Type B pancreatic cell (in vitro differentiated cells): ENCODE measurements at regions not wholly inside any gene's neighbourhood (a gene's known extent, or its start where the extent isn't known, plus 50 kb on each side); places are given as distances from the start of the nearest gene placed in this dataset.

Source experiments
- DNase-seq: peaks from one replicate; pipeline ENCODE4 v3.0.0; 2021; ENCODE audit warnings: mixed read lengths; ENCODE audit not compliant: unreplicated experiment; ENCODE audit errors: extremely low spot score
- H3K27ac Mint-ChIP-seq: 2 replicates; pipeline ENCODE4 v1.8.0; 2021; ENCODE audit warnings: mild to moderate bottlenecking, mixed read lengths
- H3K27me3 Mint-ChIP-seq: 2 replicates; pipeline ENCODE4 v1.8.0; 2021; ENCODE audit warnings: mixed read lengths
- H3K36me3 Mint-ChIP-seq: 2 replicates; pipeline ENCODE4 v1.8.0; 2021; ENCODE audit warnings: mixed read lengths
- H3K4me1 Mint-ChIP-seq: one replicate; pipeline ENCODE4 v1.8.0; 2021; ENCODE audit warnings: mixed read lengths; ENCODE audit not compliant: unreplicated experiment
- H3K4me3 Mint-ChIP-seq: 2 replicates; pipeline ENCODE4 v1.8.0; 2021; ENCODE audit warnings: mild to moderate bottlenecking, mixed read lengths
- H3K9me3 Mint-ChIP-seq: 2 replicates; pipeline ENCODE4 v1.8.0; 2021; ENCODE audit warnings: mixed read lengths
- TF ChIP-seq, protein P1 (sequence below): fragments of 200-600 bp; sonication (generic); conservative IDR thresholded peaks from 2 replicates; pipeline ENCODE4 v1.5.0; 2021; ENCODE audit warnings: antibody characterized with exemption, mild to moderate bottlenecking

GRCh38 chr20:54706581-54706980, 231.2 kb downstream of the DOK5 start:
- Mint-ChIP-seq H3K27ac (no peak overlapping the region), H3K4me1 (peaks cover 11% of the 10 kb centered on the region), H3K36me3 (no peaks in the 10 kb centered on the region), H3K9me3 (no peaks in the 10 kb centered on the region), H3K27me3 (peaks cover 13% of the 10 kb centered on the region), H3K4me3 (no peak overlapping the region)
- no peak for DNase-seq
- TF ChIP-seq, protein P1, sequence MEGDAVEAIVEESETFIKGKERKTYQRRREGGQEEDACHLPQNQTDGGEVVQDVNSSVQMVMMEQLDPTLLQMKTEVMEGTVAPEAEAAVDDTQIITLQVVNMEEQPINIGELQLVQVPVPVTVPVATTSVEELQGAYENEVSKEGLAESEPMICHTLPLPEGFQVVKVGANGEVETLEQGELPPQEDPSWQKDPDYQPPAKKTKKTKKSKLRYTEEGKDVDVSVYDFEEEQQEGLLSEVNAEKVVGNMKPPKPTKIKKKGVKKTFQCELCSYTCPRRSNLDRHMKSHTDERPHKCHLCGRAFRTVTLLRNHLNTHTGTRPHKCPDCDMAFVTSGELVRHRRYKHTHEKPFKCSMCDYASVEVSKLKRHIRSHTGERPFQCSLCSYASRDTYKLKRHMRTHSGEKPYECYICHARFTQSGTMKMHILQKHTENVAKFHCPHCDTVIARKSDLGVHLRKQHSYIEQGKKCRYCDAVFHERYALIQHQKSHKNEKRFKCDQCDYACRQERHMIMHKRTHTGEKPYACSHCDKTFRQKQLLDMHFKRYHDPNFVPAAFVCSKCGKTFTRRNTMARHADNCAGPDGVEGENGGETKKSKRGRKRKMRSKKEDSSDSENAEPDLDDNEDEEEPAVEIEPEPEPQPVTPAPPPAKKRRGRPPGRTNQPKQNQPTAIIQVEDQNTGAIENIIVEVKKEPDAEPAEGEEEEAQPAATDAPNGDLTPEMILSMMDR = no peak

DNA sequence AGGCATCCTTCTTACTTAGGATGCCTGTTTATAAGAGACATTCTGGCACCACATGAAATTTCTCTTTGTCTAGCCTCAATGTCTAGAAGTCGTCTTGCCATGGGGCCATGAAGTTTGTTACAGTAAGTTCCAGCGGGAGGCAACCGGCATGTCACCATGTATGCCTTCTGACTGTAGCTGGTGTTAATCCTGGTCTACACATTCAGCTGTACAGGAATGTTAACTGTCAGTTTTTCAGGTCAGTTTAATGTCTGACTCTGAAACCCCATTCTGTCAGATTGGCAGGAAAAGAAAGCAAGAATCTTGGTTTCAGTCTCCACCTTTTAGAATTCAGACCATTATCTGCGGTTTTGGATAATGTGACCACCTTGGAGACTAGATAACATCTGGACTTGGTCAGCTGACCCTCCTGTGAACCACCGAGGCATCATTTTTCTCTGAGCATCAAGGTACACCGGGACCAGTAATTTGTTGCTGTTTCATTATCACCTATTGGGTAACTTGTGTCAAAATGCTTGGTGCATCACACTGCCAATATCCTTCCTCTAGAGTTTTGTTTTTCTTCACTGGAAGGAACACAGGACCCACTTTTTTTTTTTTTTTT, 228.7 kb downstream of the DOK5 start:
- peaks cover 9% of the 10 kb centered on the region for H3K27me3 Mint-ChIP-seq
- TF ChIP-seq, protein P1 = no peak
- H3K4me1 Mint-ChIP-seq = no peaks in the 10 kb centered on the region
- no peak for DNase-seq
- no peak overlapping the region for H3K4me3 Mint-ChIP-seq
- H3K36me3 Mint-ChIP-seq = no peaks in the 10 kb centered on the region
- H3K27ac Mint-ChIP-seq = no peak overlapping the region
- no peaks in the 10 kb centered on the region for H3K9me3 Mint-ChIP-seq
